ENCODE measurements at regions not wholly inside any gene's neighbourhood (a gene's known extent, or its start where the extent isn't known, plus 50 kb on each side); places are given as distances from the start of the nearest gene placed in this dataset.

- WGBS, 2 donors, result 71 to 78% methylated on average over 7 of the region's 7 CpGs
- Histone ChIP-seq H3K4me3 (no peak overlapping the region), H3K36me3 (no peaks in the 10 kb centered on the region), H3K4me1 (no peaks in the 10 kb centered on the region), H3K9me3 (no peaks in the 10 kb centered on the region), H3K27me3 (no peaks in the 10 kb centered on the region), H3K27ac (no peak overlapping the region)
- DNase-seq, result no peak
- intact Hi-C loops (cut with DNase I), result no loop called here
- TF ChIP-seq, protein P1, sequence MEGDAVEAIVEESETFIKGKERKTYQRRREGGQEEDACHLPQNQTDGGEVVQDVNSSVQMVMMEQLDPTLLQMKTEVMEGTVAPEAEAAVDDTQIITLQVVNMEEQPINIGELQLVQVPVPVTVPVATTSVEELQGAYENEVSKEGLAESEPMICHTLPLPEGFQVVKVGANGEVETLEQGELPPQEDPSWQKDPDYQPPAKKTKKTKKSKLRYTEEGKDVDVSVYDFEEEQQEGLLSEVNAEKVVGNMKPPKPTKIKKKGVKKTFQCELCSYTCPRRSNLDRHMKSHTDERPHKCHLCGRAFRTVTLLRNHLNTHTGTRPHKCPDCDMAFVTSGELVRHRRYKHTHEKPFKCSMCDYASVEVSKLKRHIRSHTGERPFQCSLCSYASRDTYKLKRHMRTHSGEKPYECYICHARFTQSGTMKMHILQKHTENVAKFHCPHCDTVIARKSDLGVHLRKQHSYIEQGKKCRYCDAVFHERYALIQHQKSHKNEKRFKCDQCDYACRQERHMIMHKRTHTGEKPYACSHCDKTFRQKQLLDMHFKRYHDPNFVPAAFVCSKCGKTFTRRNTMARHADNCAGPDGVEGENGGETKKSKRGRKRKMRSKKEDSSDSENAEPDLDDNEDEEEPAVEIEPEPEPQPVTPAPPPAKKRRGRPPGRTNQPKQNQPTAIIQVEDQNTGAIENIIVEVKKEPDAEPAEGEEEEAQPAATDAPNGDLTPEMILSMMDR (IDR thresholded peaks at IDR 0.05), result no peak
- TF ChIP-seq POLR2A (IDR thresholded peaks at IDR 0.05) (no peak), EP300 (IDR thresholded peaks at IDR 0.05) (no peak), POLR2AphosphoS5 (IDR thresholded peaks at IDR 0.05) (no peak)
These were observed 1317.1 kb downstream of the SLITRK1 start for GRCh38 chr13:82565201-82565600.

DNA sequence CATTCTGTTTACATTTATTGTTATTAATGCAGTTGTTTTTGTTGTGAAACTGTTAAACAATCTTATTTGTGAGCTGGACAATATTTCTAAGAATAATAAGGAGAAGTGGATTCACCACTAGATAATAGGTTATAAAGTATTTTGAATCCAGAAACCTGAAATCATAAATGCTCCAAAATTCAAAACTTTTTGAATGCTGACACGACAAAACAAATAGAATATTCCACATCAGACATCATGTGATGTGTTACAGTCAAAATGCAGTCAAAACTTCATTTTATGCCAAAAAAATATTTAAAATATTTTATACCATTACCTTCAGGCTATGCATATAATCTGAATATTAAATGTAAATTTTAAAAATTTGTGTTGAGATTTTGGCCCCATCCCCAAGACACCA is 1321.4 kb downstream of the SLITRK1 start:
- TF ChIP-seq POLR2AphosphoS5 (IDR thresholded peaks at IDR 0.05) (no peak), POLR2A (IDR thresholded peaks at IDR 0.05) (no peak), EP300 (IDR thresholded peaks at IDR 0.05) (no peak)
- TF ChIP-seq, protein P1 (IDR thresholded peaks at IDR 0.05), result no peak
- Histone ChIP-seq H3K27me3 (no peaks in the 10 kb centered on the region), H3K9me3 (no peaks in the 10 kb centered on the region), H3K27ac (no peak overlapping the region), H3K4me3 (no peak overlapping the region), H3K4me1 (no peaks in the 10 kb centered on the region), H3K36me3 (no peaks in the 10 kb centered on the region)
- 75 to 76% methylated on average over 1 of the region's 1 CpG for WGBS, 2 donors
- intact Hi-C loops (cut with DNase I), result no loop called here
- DNase-seq, result no peak

GRCh38 chr13:82522872-82523271 is 1359.4 kb downstream of the SLITRK1 start:
- TF ChIP-seq, protein P1 (IDR thresholded peaks at IDR 0.05), result no peak
- TF ChIP-seq POLR2AphosphoS5 (IDR thresholded peaks at IDR 0.05), result no peak
- no peak for TF ChIP-seq POLR2A (IDR thresholded peaks at IDR 0.05)
- no peak for TF ChIP-seq EP300 (IDR thresholded peaks at IDR 0.05)
- WGBS, 2 donors, result 14 to 45% methylated on average over 1 of the region's 1 CpG
- H3K4me3 ChIP-seq, result no peak overlapping the region

DNA sequence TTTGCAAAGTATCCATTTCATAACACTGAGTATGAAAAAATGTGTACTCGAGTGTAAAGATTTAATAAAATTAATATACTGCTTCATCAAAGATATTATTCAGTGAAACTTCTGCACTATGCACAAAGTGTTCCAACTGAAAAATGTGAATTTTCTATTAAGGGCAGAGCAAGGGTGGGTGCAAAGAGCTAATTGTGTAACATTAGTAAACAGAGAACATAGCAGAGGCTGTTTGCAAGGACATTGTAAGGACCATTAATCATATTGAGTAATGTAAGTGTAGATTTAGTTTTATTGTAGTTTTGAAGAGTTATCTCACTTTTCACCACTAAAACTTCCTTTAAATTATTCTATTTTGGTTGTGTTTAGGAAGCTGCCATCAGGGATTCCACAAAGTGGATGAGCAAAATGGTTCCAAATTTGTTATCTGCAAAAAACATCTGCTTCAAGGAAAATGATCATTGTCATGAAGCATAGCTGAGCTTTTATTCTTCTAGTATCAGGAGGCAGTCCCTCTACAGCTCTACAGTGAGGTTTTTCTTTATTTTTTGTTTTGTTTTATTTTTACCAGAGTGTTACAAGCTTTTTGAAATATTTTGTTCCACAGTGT is 1375.4 kb downstream of the SLITRK1 start:
- H3K27me3 ChIP-seq, result no peaks in the 10 kb centered on the region
- DNase-seq, result no peak
- peaks cover 0 to 6% (median 0%) of the 10 kb centered on the region in 4 donors for H3K9me3 ChIP-seq
- H3K36me3 ChIP-seq, result no peaks in the 10 kb centered on the region
- no peak overlapping the region for H3K27ac ChIP-seq
- intact Hi-C loops (cut with DNase I), result no loop called here
- WGBS, 2 donors, result 75 to 77% methylated on average over 1 of the region's 1 CpG
- no peak overlapping the region for H3K4me3 ChIP-seq
- TF ChIP-seq, protein P1 (IDR thresholded peaks at IDR 0.05), result no peak
- TF ChIP-seq EP300 (IDR thresholded peaks at IDR 0.05) (no peak), POLR2A (IDR thresholded peaks at IDR 0.05) (no peak), POLR2AphosphoS5 (IDR thresholded peaks at IDR 0.05) (no peak)
- peaks cover 0 to 3% (median 0%) of the 10 kb centered on the region in 4 donors for H3K4me1 ChIP-seq

More at GRCh38 chr13:82522872-82523271, 1359.4 kb downstream of the SLITRK1 start:
- Histone ChIP-seq H3K27me3 (no peaks in the 10 kb centered on the region), H3K27ac (no peak overlapping the region), H3K9me3 (no peaks in the 10 kb centered on the region), H3K4me1 (no peaks in the 10 kb centered on the region), H3K36me3 (no peaks in the 10 kb centered on the region)
- intact Hi-C loops (cut with DNase I), result no loop called here
- no peak for DNase-seq

DNA sequence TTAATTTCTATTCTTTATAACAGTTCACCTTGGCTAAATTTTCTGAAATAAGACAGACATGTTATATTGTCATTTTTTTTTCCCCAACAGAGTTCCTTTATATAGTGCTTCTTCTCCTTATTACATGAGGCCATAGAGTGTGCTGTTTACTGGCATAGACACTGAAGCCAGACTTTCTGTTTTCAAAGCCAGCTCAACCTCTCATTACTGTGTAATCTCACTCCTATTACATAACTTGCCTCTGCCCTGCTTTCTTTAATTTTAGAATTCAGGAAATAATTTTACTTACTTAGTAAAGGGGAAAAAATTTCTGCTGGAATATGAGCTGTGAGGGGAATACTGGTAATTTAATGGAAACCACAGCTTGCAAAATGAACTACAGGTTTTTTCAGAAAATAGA is 1380.4 kb downstream of the SLITRK1 start:
- DNase-seq, result no peak
- no peaks in the 10 kb centered on the region for H3K27me3 ChIP-seq
- TF ChIP-seq, protein P1 (IDR thresholded peaks at IDR 0.05), result no peak
- TF ChIP-seq POLR2AphosphoS5 (IDR thresholded peaks at IDR 0.05) (no peak), POLR2A (IDR thresholded peaks at IDR 0.05) (no peak), EP300 (IDR thresholded peaks at IDR 0.05) (no peak)
- H3K4me3 ChIP-seq, result no peak overlapping the region
- peaks cover 0 to 5% (median 0%) of the 10 kb centered on the region in 4 donors for H3K4me1 ChIP-seq
- no peaks in the 10 kb centered on the region for H3K36me3 ChIP-seq
- intact Hi-C loops (cut with DNase I), result no loop called here
- H3K27ac ChIP-seq, result no peak overlapping the region
- H3K9me3 ChIP-seq, result peaks cover 0 to 3% (median 0%) of the 10 kb centered on the region in 4 donors

Measured in sigmoid colon (tissue), 6 donors.